Fibroblast of villous mesenchyme (primary cell): ENCODE measurements at regions not wholly inside any gene's neighbourhood (a gene's known extent, or its start where the extent isn't known, plus 50 kb on each side); places are given as distances from the start of the nearest gene placed in this dataset.

Experiments
- DNase-seq: peaks from one replicate; pipeline ENCODE4 v3.0.0-alpha.2; 2010; ENCODE audit warnings: low read depth
- H3K4me3 ChIP-seq: 2 replicates; pipeline ENCODE4 v1.5.1; 2011; ENCODE audit warnings: low read depth, mild to moderate bottlenecking, low read length
- CTCF ChIP-seq: IDR thresholded peaks from 2 replicates; pipeline ENCODE4 v1.5.1; 2012; ENCODE audit warnings: low read depth, mild to moderate bottlenecking, low read length; ENCODE audit not compliant: insufficient read depth

DNA sequence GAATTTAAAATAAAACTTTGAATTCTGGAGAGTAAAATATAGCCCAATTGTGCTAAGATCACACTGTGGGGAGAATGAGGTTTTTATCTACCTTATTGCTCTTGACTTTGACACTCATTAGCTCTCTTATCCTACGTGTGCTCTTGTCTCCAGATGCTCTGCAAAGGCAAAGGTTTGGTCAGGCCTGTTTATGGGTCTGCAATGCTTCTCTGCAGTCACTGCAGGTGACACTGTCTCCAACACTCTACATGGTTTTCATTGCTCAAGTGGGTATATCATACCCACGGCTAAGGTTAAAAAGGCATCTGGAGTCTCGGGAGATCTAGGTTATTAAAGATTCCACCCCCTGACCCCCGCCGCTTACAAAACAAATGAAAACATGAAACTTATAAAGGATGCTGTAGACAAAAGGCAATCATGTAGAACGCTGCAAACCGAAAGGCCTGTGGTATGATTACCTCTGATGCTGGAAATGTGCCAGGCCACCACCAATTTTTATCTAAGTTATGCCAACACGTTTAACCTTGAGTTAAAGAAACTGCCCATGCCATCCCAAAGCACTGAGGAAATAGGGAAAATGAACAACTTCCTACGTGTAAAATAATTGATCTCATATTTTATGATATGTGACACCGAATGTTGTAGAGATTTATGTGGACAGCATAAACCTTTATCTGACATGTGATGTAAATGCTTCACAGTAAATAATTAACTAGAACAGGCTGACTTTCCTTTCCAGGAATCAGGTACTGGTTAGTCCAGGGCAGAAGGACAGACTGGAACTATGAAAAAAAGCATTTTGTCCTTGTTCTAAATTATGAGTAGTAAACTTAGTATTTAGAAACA, 238.2 kb upstream of the NOX3 start:
- DNase-seq, result no peak
- no peak for TF ChIP-seq CTCF
- no peak overlapping the region for H3K4me3 ChIP-seq

GRCh38 chr6:155690820-155691219, 235.2 kb upstream of the NOX3 start:
- H3K4me3 ChIP-seq, result no peak overlapping the region
- no peak for TF ChIP-seq CTCF
- no peak for DNase-seq

GRCh38 chr6:155687645-155688044, 232.0 kb upstream of the NOX3 start:
- H3K4me3 ChIP-seq, result no peak overlapping the region
- TF ChIP-seq CTCF, result no peak
- DNase-seq, result no peak

DNA sequence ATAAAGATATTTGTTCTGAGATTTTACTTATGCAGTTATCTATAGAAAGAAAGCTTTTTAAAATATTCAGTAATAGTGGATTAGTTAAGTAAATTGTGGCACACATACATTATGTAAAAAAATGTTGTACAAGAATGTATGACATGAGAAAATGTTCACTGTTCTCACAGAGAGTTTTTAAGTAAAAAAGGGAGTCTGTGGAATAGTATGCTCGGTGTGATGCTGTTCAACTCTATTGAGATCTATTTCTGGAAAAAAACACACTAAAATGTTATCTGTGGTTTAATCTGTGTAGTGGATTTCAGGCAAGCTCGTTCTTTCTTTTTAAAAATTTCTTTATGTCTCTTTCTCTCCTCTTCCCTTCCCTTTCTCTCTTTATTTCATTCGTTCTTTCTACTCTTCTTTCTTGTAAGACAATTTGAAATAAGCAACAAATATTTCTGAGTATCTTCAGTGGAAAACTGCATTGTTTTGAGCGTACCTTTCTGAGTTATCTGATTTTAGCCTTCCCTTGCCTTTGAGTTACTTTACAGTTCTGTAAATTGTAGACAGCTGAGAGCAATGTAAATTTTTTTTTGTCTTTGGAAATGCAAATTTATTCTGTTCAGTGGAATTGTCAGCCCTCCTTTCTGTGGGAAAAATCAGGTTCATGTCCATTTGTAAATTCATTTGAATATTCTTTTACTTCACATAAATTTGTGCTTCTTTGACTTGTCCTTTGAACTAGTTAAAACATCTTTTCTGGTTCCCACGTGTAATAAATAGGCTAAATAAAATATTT, 229.0 kb upstream of the NOX3 start:
- H3K4me3 ChIP-seq, result no peak overlapping the region
- TF ChIP-seq CTCF, result no peak
- DNase-seq, result no peak

DNA sequence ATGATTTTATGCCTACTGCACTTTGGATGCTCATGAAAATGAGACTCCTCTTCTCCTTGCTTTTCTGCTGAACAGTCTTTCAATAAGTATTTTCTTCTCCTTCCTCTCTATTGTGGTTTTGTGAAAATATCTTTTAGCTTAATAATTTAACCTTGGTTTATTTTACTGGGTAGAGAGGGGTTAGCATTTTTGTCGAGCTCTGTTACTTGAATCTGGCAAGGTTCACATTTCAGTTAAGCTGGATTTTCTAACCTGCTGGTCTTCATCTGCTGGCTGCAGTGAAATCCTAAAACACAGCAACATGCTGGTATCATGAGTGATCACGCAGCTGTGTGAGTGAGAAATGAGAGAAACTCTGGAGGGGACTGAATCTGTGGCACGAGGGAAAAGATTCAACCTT, 222.7 kb upstream of the NOX3 start:
- DNase-seq, result no peak
- H3K4me3 ChIP-seq, result no peak overlapping the region
- no peak for TF ChIP-seq CTCF

- no peak overlapping the region for H3K4me3 ChIP-seq
- DNase-seq, result no peak
- TF ChIP-seq CTCF, result no peak
Measured at GRCh38 chr6:155676346-155676745, 220.7 kb upstream of the NOX3 start.

DNA sequence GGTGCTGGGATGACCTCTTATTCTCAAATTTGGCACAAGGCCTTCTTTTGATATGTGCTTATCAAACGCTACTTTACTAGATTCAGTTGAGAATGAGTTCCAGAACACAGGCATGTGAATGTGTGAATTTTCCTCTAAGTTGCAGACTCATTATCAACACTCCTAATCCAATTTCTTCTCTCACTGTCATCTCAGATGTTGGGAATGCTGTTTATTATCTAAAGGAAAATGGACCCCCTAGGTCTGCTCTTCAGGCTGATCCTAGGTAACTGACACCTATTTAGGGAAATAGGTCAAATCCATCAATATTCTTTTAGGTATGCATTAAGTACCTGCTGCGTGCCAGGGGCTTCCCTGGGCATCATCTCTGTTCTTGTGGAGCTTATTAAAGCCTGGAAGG, 215.0 kb upstream of the NOX3 start:
- TF ChIP-seq CTCF, result no peak
- H3K4me3 ChIP-seq, result no peak overlapping the region
- DNase-seq, result no peak
